Stimulated activated effector memory CD8-positive, alpha-beta T cell treated with anti-CD3 and anti-CD28 coated beads, Interleukin-12 subunit alpha, Interleukin-12 subunit beta, amount 100 ng/mL, for 72 hours (primary cell): ENCODE measurements at regions not wholly inside any gene's neighbourhood (a gene's known extent, or its start where the extent isn't known, plus 50 kb on each side); places are given as distances from the start of the nearest gene placed in this dataset.
"Not testable (repeated sequence)": the region's sequence is repeated elsewhere in the genome, so short reads cannot be mapped to it uniquely, and the experiment has no call there.

Source experiments
- ATAC-seq: fragments of 150-1000 bp; cut with Tn5 transposase; 2 replicates; pipeline ENCODE4 v1.10.0; 2021
- DNase-seq, 2 donors: peaks; one replicate each; pipeline ENCODE4 v3.0.0; 2021 to 2022; ENCODE audit warnings: low spot score in 2 of 2
- H3K27ac Mint-ChIP-seq: one replicate; pipeline ENCODE4 v1.8.0; 2022; ENCODE audit warnings: mild to moderate bottlenecking, mixed read lengths
- H3K36me3 Mint-ChIP-seq: one replicate; pipeline ENCODE4 v1.8.0; 2022; ENCODE audit warnings: mild to moderate bottlenecking, mixed read lengths
- H3K4me1 Mint-ChIP-seq: one replicate; pipeline ENCODE4 v1.8.0; 2022; ENCODE audit warnings: mixed read lengths
- H3K4me3 Mint-ChIP-seq: one replicate; pipeline ENCODE4 v1.8.0; 2022; ENCODE audit warnings: mild to moderate bottlenecking, mixed read lengths
- H3K9me3 Mint-ChIP-seq: one replicate; pipeline ENCODE4 v1.8.0; 2022; ENCODE audit warnings: mixed read lengths

- H3K9me3 Mint-ChIP-seq = peaks cover 16% of the 10 kb centered on the region
- no peak for DNase-seq
- ATAC-seq = no peak
- H3K36me3 Mint-ChIP-seq = no peaks in the 10 kb centered on the region
- no peak overlapping the region for H3K4me3 Mint-ChIP-seq
- no peaks in the 10 kb centered on the region for H3K4me1 Mint-ChIP-seq
- no peak overlapping the region for H3K27ac Mint-ChIP-seq
Measured at GRCh38 chr1:173257805-173258204, 50.7 kb upstream of the TNFSF4 start.

DNA sequence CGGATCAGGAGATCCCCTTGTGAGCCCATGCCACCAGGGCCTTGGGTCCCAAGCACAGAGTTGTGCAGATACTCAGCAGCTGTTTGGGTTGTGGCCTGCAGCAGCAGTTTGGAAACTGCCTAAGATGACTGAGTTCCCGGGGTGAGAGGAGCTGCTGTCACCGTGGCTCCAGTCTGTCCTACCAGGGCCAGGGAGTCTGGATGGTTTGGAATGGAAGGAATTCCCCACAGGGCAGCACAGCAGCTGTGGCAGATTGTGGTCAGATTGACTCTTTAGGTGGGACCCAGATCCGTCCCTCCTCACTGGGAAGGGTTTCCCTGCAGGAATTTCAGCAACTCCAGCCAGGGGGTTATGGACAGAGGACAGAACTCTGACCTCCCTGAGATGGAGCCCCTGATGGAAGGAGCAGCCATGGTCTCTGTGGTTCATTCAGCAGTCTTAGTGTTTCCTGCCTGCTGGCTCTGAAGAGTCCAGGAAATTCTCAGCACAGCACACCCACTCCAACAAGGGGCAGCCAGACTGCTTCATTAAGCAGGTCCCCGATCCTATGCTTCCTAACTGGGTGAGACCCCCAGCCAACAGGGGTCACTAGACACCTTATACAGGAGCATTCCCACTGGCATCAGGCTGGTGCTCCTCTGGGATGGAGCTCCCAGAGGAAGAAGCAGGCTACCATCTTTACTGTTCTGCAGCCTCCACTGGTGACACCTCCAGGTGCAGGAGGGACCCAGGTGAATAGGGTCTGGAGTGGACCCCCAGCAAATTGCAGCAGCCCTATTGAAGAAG lies 51.5 kb upstream of the TNFSF4 start:
- no peak for ATAC-seq
- Mint-ChIP-seq H3K4me3 (no peak overlapping the region), H3K9me3 (peaks cover 16% of the 10 kb centered on the region), H3K4me1 (no peaks in the 10 kb centered on the region), H3K36me3 (no peaks in the 10 kb centered on the region), H3K27ac (no peak overlapping the region)
- no peak for DNase-seq

DNA sequence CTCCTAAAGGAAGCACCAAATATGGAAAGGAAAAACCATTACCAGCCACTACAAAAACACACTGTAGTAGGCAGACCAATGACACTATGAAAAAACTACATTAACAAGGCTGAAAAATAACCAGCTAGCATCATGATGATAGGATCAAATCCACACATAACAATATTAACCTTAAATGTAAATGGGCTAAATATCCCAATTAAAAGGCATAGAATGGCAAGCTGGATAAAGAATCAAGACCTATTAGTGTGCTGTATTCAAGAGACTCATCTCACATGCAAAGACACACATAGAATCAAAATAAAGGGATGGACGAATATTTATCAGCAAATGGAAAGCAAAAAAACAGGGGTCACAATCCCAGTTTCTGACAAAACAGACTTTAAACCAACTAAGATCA lies 53.2 kb upstream of the TNFSF4 start:
- H3K4me3 Mint-ChIP-seq = not testable (repeated sequence)

DNA sequence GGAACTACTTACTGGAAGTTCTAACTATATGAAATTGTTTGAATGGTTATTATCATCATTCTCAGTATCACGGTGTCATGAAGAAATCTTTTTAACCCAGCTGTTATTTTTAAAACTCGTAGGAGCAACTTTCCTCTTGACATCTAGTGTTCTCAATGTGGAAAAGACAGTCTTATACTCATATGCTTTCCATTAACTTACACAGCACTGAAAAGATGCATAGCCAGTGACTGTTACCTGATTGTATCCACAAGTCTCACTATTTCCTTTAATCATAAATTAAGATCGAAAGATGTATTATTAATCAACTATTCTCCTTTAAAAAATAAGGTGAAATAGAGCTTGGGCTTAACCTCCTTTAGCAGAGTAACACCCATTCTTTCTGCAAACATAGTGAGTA lies 59.7 kb upstream of the TNFSF4 start:
- Mint-ChIP-seq H3K27ac (no peak overlapping the region), H3K36me3 (no peaks in the 10 kb centered on the region), H3K4me3 (no peak overlapping the region), H3K4me1 (peaks cover 7% of the 10 kb centered on the region), H3K9me3 (no peaks in the 10 kb centered on the region)
- DNase-seq (no peak), ATAC-seq (no peak)

More for the DNA sequence above, 53.2 kb upstream of the TNFSF4 start:
- not testable (repeated sequence) for DNase-seq, ATAC-seq, H3K36me3 Mint-ChIP-seq, H3K27ac Mint-ChIP-seq, H3K4me1 Mint-ChIP-seq
- peaks cover 16% of the 10 kb centered on the region for H3K9me3 Mint-ChIP-seq

GRCh38 chr1:173267453-173267945 lies 60.4 kb upstream of the TNFSF4 start:
- ATAC-seq (no peak), DNase-seq (no peak)
- Mint-ChIP-seq H3K9me3 (no peaks in the 10 kb centered on the region), H3K4me3 (no peak overlapping the region), H3K27ac (no peak overlapping the region), H3K4me1 (peaks cover 7% of the 10 kb centered on the region), H3K36me3 (no peaks in the 10 kb centered on the region)

DNA sequence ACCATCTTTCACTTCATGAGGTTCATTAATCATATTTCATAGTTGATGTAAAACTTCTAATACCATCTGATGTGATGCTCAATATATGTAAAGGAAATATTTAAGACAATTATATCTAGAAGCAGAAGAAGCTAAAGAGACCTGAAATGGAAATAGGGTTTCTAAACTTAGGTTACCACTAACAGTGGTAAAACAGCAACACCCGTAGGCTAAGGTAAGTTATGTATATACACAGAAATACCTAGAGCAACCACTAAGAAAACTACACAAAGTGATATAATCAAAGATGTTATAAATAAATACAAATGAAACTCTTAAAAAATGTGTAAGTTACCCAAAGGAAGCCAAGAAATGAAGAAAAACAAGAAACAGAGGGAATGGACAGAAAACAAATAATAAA lies 61.1 kb upstream of the TNFSF4 start:
- Mint-ChIP-seq H3K4me3 (no peak overlapping the region), H3K9me3 (no peaks in the 10 kb centered on the region), H3K36me3 (no peaks in the 10 kb centered on the region), H3K27ac (no peak overlapping the region), H3K4me1 (peaks cover 7% of the 10 kb centered on the region)
- DNase-seq (no peak), ATAC-seq (no peak)

DNA sequence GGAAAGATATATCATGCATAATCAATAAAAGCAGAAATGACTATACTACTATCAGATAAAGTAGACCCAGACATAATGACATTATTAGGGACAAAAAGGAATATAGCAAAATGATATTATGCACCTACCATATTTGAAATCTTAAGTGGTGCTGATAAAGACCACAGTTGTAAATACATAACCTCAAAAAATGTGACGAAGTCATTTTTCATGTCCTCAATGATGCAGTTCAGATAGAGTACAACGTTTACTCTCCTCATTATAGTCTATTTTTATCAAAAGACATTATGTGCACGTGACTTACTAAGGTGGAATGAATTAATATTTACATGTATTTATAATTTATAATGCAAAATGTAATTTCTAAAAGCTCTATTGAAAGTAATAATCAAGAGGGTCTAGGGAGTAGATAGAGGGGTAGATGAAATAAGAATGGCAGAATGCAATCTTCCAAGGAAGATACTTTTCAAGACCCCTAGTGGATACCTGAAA lies 61.7 kb upstream of the TNFSF4 start:
- H3K27ac Mint-ChIP-seq = no peak overlapping the region
- no peaks in the 10 kb centered on the region for H3K9me3 Mint-ChIP-seq
- no peak for ATAC-seq
- H3K4me3 Mint-ChIP-seq = no peak overlapping the region
- DNase-seq = no peak
- peaks cover 7% of the 10 kb centered on the region for H3K4me1 Mint-ChIP-seq
- no peaks in the 10 kb centered on the region for H3K36me3 Mint-ChIP-seq

- ATAC-seq (no peak), DNase-seq (no peak)
- Mint-ChIP-seq H3K9me3 (no peaks in the 10 kb centered on the region), H3K27ac (no peak overlapping the region), H3K36me3 (no peaks in the 10 kb centered on the region), H3K4me3 (no peak overlapping the region), H3K4me1 (peaks cover 7% of the 10 kb centered on the region)
Measured at GRCh38 chr1:173269490-173270230, 62.5 kb upstream of the TNFSF4 start.

GRCh38 chr1:173270243-173270642 lies 63.1 kb upstream of the TNFSF4 start:
- Mint-ChIP-seq H3K9me3 (no peaks in the 10 kb centered on the region), H3K4me3 (no peak overlapping the region), H3K4me1 (peaks cover 7% of the 10 kb centered on the region), H3K27ac (no peak overlapping the region), H3K36me3 (no peaks in the 10 kb centered on the region)
- ATAC-seq (no peak), DNase-seq (no peak)

DNA sequence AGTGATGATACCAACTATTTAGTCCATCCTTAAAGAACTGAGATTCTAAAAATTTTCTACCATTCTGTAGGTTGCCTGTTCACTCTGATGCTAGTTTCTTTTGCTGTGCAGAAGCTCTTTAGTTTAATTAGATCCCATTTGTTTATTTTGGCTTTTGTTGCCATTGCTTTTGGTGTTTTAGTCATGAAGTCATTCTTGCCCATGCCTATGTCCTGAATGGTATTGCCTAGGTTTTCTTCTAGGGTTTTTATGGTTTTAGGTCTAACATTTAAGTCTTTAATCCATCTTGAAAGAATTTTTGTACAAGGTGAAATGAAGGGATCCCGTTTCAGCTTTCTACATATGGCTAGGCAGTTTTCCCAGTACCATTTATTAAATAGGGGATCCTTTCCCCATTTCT lies 63.9 kb upstream of the TNFSF4 start:
- not testable (repeated sequence) for ATAC-seq

GRCh38 chr1:173275496-173275895 lies 68.4 kb upstream of the TNFSF4 start:
- H3K9me3 Mint-ChIP-seq = no peaks in the 10 kb centered on the region
- H3K36me3 Mint-ChIP-seq = no peaks in the 10 kb centered on the region
- peaks cover 13% of the 10 kb centered on the region for H3K4me1 Mint-ChIP-seq
- ATAC-seq = no peak
- DNase-seq = no peak
- no peak overlapping the region for H3K27ac Mint-ChIP-seq
- H3K4me3 Mint-ChIP-seq = no peak overlapping the region

More for the DNA sequence above, 63.9 kb upstream of the TNFSF4 start:
- not testable (repeated sequence) for DNase-seq, H3K36me3 Mint-ChIP-seq, H3K27ac Mint-ChIP-seq, H3K9me3 Mint-ChIP-seq, H3K4me1 Mint-ChIP-seq, H3K4me3 Mint-ChIP-seq

- no peak for DNase-seq
- H3K4me3 Mint-ChIP-seq = no peak overlapping the region
- peak overlapping the region; percentile 4 for H3K27ac Mint-ChIP-seq
- H3K36me3 Mint-ChIP-seq = no peaks in the 10 kb centered on the region
- ATAC-seq = peak; percentile 83
- H3K4me1 Mint-ChIP-seq = peaks cover 13% of the 10 kb centered on the region
- H3K9me3 Mint-ChIP-seq = no peaks in the 10 kb centered on the region
Measured at GRCh38 chr1:173276922-173277800, 70.0 kb upstream of the TNFSF4 start.

- ATAC-seq (no peak), DNase-seq (no peak)
- Mint-ChIP-seq H3K9me3 (no peaks in the 10 kb centered on the region), H3K27ac (no peak overlapping the region), H3K4me3 (no peak overlapping the region), H3K4me1 (peaks cover 13% of the 10 kb centered on the region), H3K36me3 (no peaks in the 10 kb centered on the region)
Measured at GRCh38 chr1:173280899-173281660, 73.9 kb upstream of the TNFSF4 start.

DNA sequence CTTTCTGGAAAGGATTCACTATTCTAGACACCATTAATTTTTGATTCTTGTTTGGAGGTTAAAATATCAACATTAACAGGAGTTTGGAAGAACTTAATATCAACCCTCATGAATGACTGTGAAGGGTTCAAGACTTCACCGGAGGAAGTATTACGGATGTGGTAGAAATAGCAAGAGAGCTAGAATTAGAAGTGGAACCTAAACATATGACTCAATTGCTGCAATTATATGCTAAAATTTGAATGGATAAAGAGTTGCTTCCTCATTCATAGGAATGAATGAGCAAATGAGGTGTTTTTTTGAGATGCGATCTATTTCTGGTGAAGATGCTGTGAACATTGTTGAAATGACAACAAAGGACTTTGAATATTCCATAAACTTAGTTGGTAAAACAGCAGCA lies 77.9 kb upstream of the TNFSF4 start:
- Mint-ChIP-seq H3K36me3 (no peaks in the 10 kb centered on the region), H3K4me3 (no peak overlapping the region), H3K27ac (no peak overlapping the region), H3K4me1 (no peaks in the 10 kb centered on the region), H3K9me3 (no peaks in the 10 kb centered on the region)
- no peak for DNase-seq
- ATAC-seq = no peak
